Adrenal gland (tissue), 9 donors: ENCODE measurements at regions not wholly inside any gene's neighbourhood (a gene's known extent, or its start where the extent isn't known, plus 50 kb on each side); places are given as distances from the start of the nearest gene placed in this dataset.

Experiments used
- DNase-seq, 7 donors: peaks; one replicate each; pipeline ENCODE4 v3.0.0-alpha.2; 2019 to 2020
- H3K27ac ChIP-seq, 5 donors: fragments of 200-600 bp; sonication (generic) in 4 of 5; 1 replicate in 3 of 5; 2 replicates in 2 of 5; pipeline versions ENCODE4 v1.5.1 to v1.8.0; 2016 to 2020; ENCODE audit warnings: mild to moderate bottlenecking in 1 of 5
- H3K27me3 ChIP-seq: fragments of 200-600 bp; 2 replicates; pipeline ENCODE4 v1.8.0; 2021
- H3K36me3 ChIP-seq, 2 donors: fragments of 200-600 bp; replicated peaks in 1 of 2; 1 replicate in 1 of 2; 2 replicates in 1 of 2; pipeline versions ENCODE4 v1.5.1 to v1.8.0; 2018 to 2022
- H3K4me1 ChIP-seq, 2 donors: fragments of 200-600 bp; replicated peaks in 1 of 2; 1 replicate in 1 of 2; 2 replicates in 1 of 2; pipeline versions ENCODE4 v1.5.1 to v1.8.0; 2018 to 2021
- H3K4me3 ChIP-seq, 4 donors: fragments of 200-600 bp; sonication (generic) in 3 of 4; one replicate each; pipeline ENCODE4 v1.5.1; 2016 to 2018
- H3K9me3 ChIP-seq, 3 donors: fragments of 200-600 bp; sonication (generic) in 1 of 3; replicated peaks in 1 of 3; 1 replicate in 2 of 3; 2 replicates in 1 of 3; pipeline versions ENCODE4 v1.5.1 to v1.8.0; 2016 to 2021
- POLR2A ChIP-seq, 2 donors: fragments of 450-650 bp; IDR thresholded peaks; one replicate each; pipeline ENCODE4 v1.6.1; 2017; ENCODE audit warnings: antibody characterized with exemption in 2 of 2, mild to moderate bottlenecking in 2 of 2, moderate library complexity in 1 of 2
- WGBS, 4 donors: extraction: QIAGEN DNeasy Blood & Tissue Kit in 2 of 4; methylation state at CpG; one replicate each; pipeline versions ENCODE4 v1.1.5 to v1.1.7; 2013 to 2017; 5-methylcytosine and 5-hydroxymethylcytosine counted together
- intact Hi-C, 2 donors: fragments of 100-400 bp; cut with DNase I; formaldehyde crosslinking; loops; one replicate each; pipeline versions ENCODE4 v1.14.1 to v1.15.0; 2022 to 2023
- TF ChIP-seq, protein P1 (sequence below), 6 experiments: fragments of 450-650 bp in 4 of 6; fragments of 200-600 bp in 2 of 6; sonication (generic) in 1 of 6; IDR thresholded peaks; 1 replicate in 5 of 6; 2 replicates in 1 of 6; pipeline versions ENCODE4 v1.5.1 to v1.8.0; 2016 to 2021; ENCODE audit warnings: antibody characterized with exemption in 6 of 6, mild to moderate bottlenecking in 2 of 6, moderate library complexity in 1 of 6
- donor health status: healthy with polysubstance abuse.
- donor health status: Bipolar disorder and iron deficiency.
- donor health status: DM: yes; HTN: yes; CAD: no.
- donor health status: DM: no; HTN: no; CAD: no.
- donor health status: DM: no; HTN: no; CAD: no.

DNA sequence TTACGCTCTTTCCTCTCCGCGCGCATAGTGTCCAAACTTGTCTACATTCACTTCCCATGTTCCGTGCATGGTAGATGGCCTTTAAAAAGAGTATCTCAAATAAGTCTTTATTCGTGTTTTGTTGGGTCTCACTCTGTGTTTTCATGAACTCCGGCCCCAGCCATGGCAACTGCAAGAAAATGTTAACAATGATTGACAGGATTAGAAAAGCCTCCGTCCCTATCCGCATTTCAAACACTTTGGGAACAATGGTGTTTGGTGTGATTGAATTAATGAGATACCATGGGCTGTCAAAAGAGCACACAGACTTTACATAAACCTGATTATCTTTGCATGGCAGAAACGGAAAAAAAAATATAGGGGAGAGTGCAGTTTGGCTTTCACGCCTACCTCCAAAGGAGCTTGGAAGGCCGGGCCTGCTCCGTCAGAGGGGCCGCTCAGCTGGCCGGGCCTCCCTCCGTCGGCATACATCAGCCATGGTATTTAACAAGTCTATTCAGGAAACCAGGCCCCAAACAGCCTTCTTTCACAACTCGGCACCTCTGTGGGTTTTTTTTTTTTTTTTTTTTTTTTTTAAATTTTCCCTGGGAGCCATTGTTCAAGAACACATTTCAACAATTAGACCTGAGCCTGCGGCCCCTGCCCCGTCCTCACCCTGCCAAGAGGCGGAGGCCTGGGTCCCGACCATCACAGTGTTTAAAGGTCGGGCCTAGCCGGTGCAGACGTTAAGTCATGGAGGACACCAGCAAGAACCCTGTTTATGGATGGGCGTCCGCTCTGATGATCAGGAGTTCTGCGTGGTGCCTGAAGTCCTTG lies 323.8 kb upstream of the IRX4 start:
- TF ChIP-seq, protein P1, sequence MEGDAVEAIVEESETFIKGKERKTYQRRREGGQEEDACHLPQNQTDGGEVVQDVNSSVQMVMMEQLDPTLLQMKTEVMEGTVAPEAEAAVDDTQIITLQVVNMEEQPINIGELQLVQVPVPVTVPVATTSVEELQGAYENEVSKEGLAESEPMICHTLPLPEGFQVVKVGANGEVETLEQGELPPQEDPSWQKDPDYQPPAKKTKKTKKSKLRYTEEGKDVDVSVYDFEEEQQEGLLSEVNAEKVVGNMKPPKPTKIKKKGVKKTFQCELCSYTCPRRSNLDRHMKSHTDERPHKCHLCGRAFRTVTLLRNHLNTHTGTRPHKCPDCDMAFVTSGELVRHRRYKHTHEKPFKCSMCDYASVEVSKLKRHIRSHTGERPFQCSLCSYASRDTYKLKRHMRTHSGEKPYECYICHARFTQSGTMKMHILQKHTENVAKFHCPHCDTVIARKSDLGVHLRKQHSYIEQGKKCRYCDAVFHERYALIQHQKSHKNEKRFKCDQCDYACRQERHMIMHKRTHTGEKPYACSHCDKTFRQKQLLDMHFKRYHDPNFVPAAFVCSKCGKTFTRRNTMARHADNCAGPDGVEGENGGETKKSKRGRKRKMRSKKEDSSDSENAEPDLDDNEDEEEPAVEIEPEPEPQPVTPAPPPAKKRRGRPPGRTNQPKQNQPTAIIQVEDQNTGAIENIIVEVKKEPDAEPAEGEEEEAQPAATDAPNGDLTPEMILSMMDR (IDR thresholded peaks at IDR 0.05) = no peak
- no peak for TF ChIP-seq POLR2A (IDR thresholded peaks at IDR 0.05)
- intact Hi-C loops = no loop called here

DNA sequence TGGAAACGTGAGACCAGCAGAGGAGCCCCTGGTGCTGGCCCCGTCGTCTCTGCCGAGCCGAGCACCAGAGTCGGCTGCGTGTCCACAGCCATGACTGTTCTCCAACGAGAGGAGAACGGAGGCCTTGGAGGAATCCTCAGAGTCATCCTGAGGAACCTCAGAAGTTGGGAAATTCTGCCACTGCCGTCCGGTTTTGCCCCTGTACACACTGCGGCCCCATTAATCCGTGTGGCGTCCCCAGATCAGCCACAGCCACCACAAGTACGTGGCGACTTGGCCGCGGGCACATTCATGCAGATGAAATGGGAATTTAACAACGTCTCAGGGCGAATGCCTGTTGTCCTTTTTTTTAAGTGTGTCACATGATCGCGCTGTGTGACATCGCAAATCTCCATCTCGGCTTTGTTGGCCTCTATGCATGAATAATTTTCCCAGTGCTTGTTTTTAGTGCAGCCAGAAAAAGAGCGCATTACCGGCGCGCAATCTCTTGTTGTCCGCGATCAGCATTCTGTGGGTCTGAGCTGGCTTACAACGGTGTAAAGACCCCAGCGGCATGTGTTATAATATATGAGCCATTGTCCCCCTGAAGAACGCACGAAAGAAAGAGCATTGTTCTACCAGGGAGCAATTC lies 323.0 kb upstream of the IRX4 start:
- peak in 1 of 7 donors; percentile 20 for DNase-seq
- intact Hi-C loops = no loop called here
- 86 to 92% (median 90%) methylated on average over 34 of the region's 34 CpGs for WGBS, 4 donors
- H3K27me3 ChIP-seq = peaks cover 10% of the 10 kb centered on the region
- no peak overlapping the region for H3K27ac ChIP-seq
- TF ChIP-seq POLR2A (IDR thresholded peaks at IDR 0.05) = no peak
- TF ChIP-seq, protein P1 (IDR thresholded peaks at IDR 0.05) = no peak
- H3K36me3 ChIP-seq = no peaks in the 10 kb centered on the region
- no peaks in the 10 kb centered on the region for H3K9me3 ChIP-seq
- H3K4me1 ChIP-seq = no peaks in the 10 kb centered on the region
- H3K4me3 ChIP-seq = no peak overlapping the region

More for the DNA sequence above, 323.8 kb upstream of the IRX4 start:
- Histone ChIP-seq H3K36me3 (no peaks in the 10 kb centered on the region), H3K9me3 (no peaks in the 10 kb centered on the region), H3K27me3 (peaks cover 10% of the 10 kb centered on the region), H3K4me1 (no peaks in the 10 kb centered on the region), H3K4me3 (no peak overlapping the region), H3K27ac (no peak overlapping the region)
- WGBS, 4 donors = 80 to 83% (median 81%) methylated on average over 21 to 28 of the region's 28 CpGs
- peak in 1 of 7 donors; percentile 43 for DNase-seq

DNA sequence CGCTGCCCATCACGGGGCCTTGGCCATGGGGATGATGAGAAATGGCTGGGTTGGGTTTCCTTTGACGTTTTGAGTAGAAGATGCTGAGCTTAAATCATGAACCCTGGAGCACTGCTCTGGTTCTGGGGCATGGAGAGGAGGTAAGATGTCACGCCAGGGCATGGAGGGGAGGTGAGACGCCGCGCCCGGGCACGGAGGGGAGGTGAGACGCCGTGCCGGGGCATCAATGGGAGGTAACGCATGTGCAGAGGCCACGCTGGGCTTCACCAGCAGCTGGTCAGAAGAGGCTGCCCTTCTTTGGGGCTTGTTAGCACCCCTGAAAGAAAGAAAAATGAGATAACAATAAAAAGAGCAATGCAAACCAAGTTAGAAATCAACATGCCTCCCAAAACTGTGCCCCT lies 322.5 kb upstream of the IRX4 start:
- TF ChIP-seq, protein P1 (IDR thresholded peaks at IDR 0.05) = no peak
- no peak for TF ChIP-seq POLR2A (IDR thresholded peaks at IDR 0.05)
- no peak overlapping the region for H3K4me3 ChIP-seq
- peaks cover 10% of the 10 kb centered on the region for H3K27me3 ChIP-seq
- H3K4me1 ChIP-seq = no peaks in the 10 kb centered on the region
- no peaks in the 10 kb centered on the region for H3K9me3 ChIP-seq
- H3K27ac ChIP-seq = no peak overlapping the region
- no peaks in the 10 kb centered on the region for H3K36me3 ChIP-seq
- DNase-seq = no peak
- WGBS, 4 donors = 85 to 89% (median 85%) methylated on average over 14 of the region's 14 CpGs
- intact Hi-C loops = no loop called here

DNA sequence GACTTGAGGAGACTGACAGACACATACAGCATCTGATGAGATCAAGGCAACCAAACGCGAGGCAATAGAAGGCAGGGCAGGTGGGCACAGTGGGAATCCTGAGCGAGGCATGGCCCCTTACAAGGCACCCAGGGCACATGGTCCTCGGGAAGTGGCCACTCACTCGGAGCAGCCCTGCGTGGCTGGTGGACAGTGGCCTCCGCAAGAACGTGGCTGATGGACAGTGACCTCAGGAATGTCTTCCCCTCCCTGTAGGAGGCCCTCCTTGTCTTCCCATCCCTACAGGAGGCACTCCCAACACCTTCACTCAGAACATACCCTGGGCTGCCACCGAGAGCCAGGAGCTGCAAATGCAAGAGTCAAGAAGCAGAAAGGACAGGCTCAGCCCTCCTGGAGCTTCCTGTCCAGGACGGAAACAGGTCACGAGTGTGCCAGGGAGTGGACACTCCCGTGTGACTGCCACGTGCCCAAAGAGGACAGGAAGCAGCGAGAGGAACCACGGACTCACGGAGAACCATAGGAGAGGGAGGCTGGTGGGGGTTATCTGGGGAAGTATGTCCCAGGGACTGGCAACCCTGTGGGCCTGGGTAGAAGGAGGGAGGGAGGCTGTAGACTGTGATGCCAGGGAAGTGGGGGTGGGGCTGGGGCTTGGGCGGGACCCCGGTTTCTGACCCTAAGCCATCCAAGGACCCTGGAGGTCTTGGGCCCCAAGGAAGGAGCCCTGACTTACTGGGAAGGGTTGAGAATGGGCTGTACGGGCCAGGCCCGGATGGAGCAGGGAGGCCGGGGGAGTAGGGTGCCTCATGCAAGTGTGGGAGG lies 321.9 kb upstream of the IRX4 start:
- Histone ChIP-seq H3K27me3 (peaks cover 6% of the 10 kb centered on the region), H3K27ac (no peak overlapping the region), H3K36me3 (no peaks in the 10 kb centered on the region), H3K4me1 (no peaks in the 10 kb centered on the region), H3K9me3 (no peaks in the 10 kb centered on the region), H3K4me3 (no peak overlapping the region)
- peak in 1 of 7 donors; percentile 21 for DNase-seq
- WGBS, 4 donors = 79 to 86% (median 82%) methylated on average over 19 to 21 of the region's 21 CpGs
- TF ChIP-seq POLR2A (IDR thresholded peaks at IDR 0.05) = no peak
- TF ChIP-seq, protein P1 (IDR thresholded peaks at IDR 0.05) = no peak
- intact Hi-C loops = no loop called here
